ENCODE measurements at regions not wholly inside any gene's neighbourhood (a gene's known extent, or its start where the extent isn't known, plus 50 kb on each side); places are given as distances from the start of the nearest gene placed in this dataset.

GRCh38 chr11:45453721-45454120, 167.6 kb upstream of the SYT13 start:
- ChIA-PET CTCF (no interaction called here), POLR2A (no interaction called here)
- no peak for DNase-seq (ENCODE audit: extremely low spot score)
- TF ChIP-seq TARDBP (IDR thresholded peaks at IDR 0.05): no peak

GRCh38 chr11:45451766-45452440, 165.8 kb upstream of the SYT13 start:
- POLR2A ChIA-PET: no interaction called here
- no peak for DNase-seq (ENCODE audit: extremely low spot score)
- TF ChIP-seq FOXM1 (IDR thresholded peaks at IDR 0.05; ENCODE audit: borderline replicate concordance) (no peak), ARNT (IDR thresholded peaks at IDR 0.05) (no peak)
- CTCF ChIA-PET: no interaction called here

GRCh38 chr11:45450189-45450588, 164.0 kb upstream of the SYT13 start:
- ChIA-PET POLR2A (no interaction called here), CTCF (no interaction called here)
- DNase-seq (ENCODE audit: extremely low spot score): no peak
- TF ChIP-seq PKNOX1 (IDR thresholded peaks at IDR 0.05): no peak
- no peak for TF ChIP-seq SUZ12 (IDR thresholded peaks at IDR 0.05)
- no peak for TF ChIP-seq CTBP1 (IDR thresholded peaks at IDR 0.05; ENCODE audit: borderline replicate concordance)
- no peak for TF ChIP-seq SP1 (IDR thresholded peaks at IDR 0.05)
- TF ChIP-seq FOXK2 (IDR thresholded peaks at IDR 0.05): no peak
- no peak for TF ChIP-seq ARNT (IDR thresholded peaks at IDR 0.05)
- TF ChIP-seq ELF4 (IDR thresholded peaks at IDR 0.05): no peak
- no peak for TF ChIP-seq TARDBP (IDR thresholded peaks at IDR 0.05)
- no peak for TF ChIP-seq BHLHE40 (IDR thresholded peaks at IDR 0.05; ENCODE audit: borderline replicate concordance)
- no peak for TF ChIP-seq ZNF384 (IDR thresholded peaks at IDR 0.05)
- no peak for TF ChIP-seq FOXA1 (IDR thresholded peaks at IDR 0.05)
- no peak for TF ChIP-seq NFRKB (IDR thresholded peaks at IDR 0.05)
- no peak for TF ChIP-seq FOXM1 (IDR thresholded peaks at IDR 0.05; ENCODE audit: borderline replicate concordance)

- DNase-seq (ENCODE audit: extremely low spot score): no peak
- ChIA-PET CTCF (no interaction called here), POLR2A (no interaction called here)
- TF ChIP-seq LEF1 (IDR thresholded peaks at IDR 0.05; ENCODE audit: borderline replicate concordance) (no peak), FOXM1 (IDR thresholded peaks at IDR 0.05; ENCODE audit: borderline replicate concordance) (no peak), TARDBP (IDR thresholded peaks at IDR 0.05) (no peak), FOXA1 (IDR thresholded peaks at IDR 0.05) (no peak), HDGF (IDR thresholded peaks at IDR 0.05; ENCODE audit: borderline replicate concordance) (no peak), ELF4 (IDR thresholded peaks at IDR 0.05) (no peak), ZNF384 (IDR thresholded peaks at IDR 0.05) (no peak), L3MBTL2 (conservative IDR thresholded peaks at IDR 0.05) (no peak), NFRKB (IDR thresholded peaks at IDR 0.05) (no peak), SUZ12 (IDR thresholded peaks at IDR 0.05) (no peak)
Observed at GRCh38 chr11:45449036-45449601, 163.0 kb upstream of the SYT13 start.

- no peak for TF ChIP-seq HDGF (IDR thresholded peaks at IDR 0.05; ENCODE audit: borderline replicate concordance)
- POLR2A ChIA-PET: no interaction called here
- CTCF ChIA-PET: no interaction called here
- no peak for DNase-seq (ENCODE audit: extremely low spot score)
Observed at GRCh38 chr11:45448561-45448960, 162.4 kb upstream of the SYT13 start.

- ChIA-PET POLR2A (no interaction called here), CTCF (no interaction called here)
- TF ChIP-seq TARDBP (IDR thresholded peaks at IDR 0.05) (no peak), ELF4 (IDR thresholded peaks at IDR 0.05) (no peak), HDGF (IDR thresholded peaks at IDR 0.05; ENCODE audit: borderline replicate concordance) (no peak), SUZ12 (IDR thresholded peaks at IDR 0.05) (no peak), FOXA1 (IDR thresholded peaks at IDR 0.05) (no peak), BHLHE40 (IDR thresholded peaks at IDR 0.05; ENCODE audit: borderline replicate concordance) (no peak), SP1 (IDR thresholded peaks at IDR 0.05) (no peak), FOXM1 (IDR thresholded peaks at IDR 0.05; ENCODE audit: borderline replicate concordance) (no peak), ARNT (IDR thresholded peaks at IDR 0.05) (no peak), FOXK2 (IDR thresholded peaks at IDR 0.05) (no peak), ZNF384 (IDR thresholded peaks at IDR 0.05) (no peak), NFRKB (IDR thresholded peaks at IDR 0.05) (no peak), PKNOX1 (IDR thresholded peaks at IDR 0.05) (no peak), LEF1 (IDR thresholded peaks at IDR 0.05; ENCODE audit: borderline replicate concordance) (no peak), CTBP1 (IDR thresholded peaks at IDR 0.05; ENCODE audit: borderline replicate concordance) (no peak), L3MBTL2 (conservative IDR thresholded peaks at IDR 0.05) (no peak)
- no peak for DNase-seq (ENCODE audit: extremely low spot score)
Observed at GRCh38 chr11:45446998-45447397, 160.9 kb upstream of the SYT13 start.

GRCh38 chr11:45446434-45446833, 160.3 kb upstream of the SYT13 start:
- TF ChIP-seq PKNOX1 (IDR thresholded peaks at IDR 0.05) (no peak), SP1 (IDR thresholded peaks at IDR 0.05) (no peak), HDGF (IDR thresholded peaks at IDR 0.05; ENCODE audit: borderline replicate concordance) (no peak), FOXM1 (IDR thresholded peaks at IDR 0.05; ENCODE audit: borderline replicate concordance) (no peak), NFRKB (IDR thresholded peaks at IDR 0.05) (no peak), SUZ12 (IDR thresholded peaks at IDR 0.05) (no peak), LEF1 (IDR thresholded peaks at IDR 0.05; ENCODE audit: borderline replicate concordance) (no peak), FOXA1 (IDR thresholded peaks at IDR 0.05) (no peak), FOXK2 (IDR thresholded peaks at IDR 0.05) (no peak), CTBP1 (IDR thresholded peaks at IDR 0.05; ENCODE audit: borderline replicate concordance) (no peak), ELF4 (IDR thresholded peaks at IDR 0.05) (no peak), BHLHE40 (IDR thresholded peaks at IDR 0.05; ENCODE audit: borderline replicate concordance) (no peak), ARNT (IDR thresholded peaks at IDR 0.05) (no peak), ZNF384 (IDR thresholded peaks at IDR 0.05) (no peak), L3MBTL2 (conservative IDR thresholded peaks at IDR 0.05) (no peak), TARDBP (IDR thresholded peaks at IDR 0.05) (no peak)
- ChIA-PET CTCF (no interaction called here), POLR2A (no interaction called here)
- DNase-seq (ENCODE audit: extremely low spot score): no peak
